HepG2 (cell line): ENCODE measurements at regions not wholly inside any gene's neighbourhood (a gene's known extent, or its start where the extent isn't known, plus 50 kb on each side); places are given as distances from the start of the nearest gene placed in this dataset.
A peak's percentile ranks its signal among the peaks of the same experiment; 100 is the strongest.

ENCODE experiments used
- HINFP ChIP-seq: sonication (generic); formaldehyde crosslinking; IDR thresholded peaks from 2 replicates; pipeline ENCODE4 v1.4.0; 2020; ENCODE audit warnings: low read depth, mild to moderate bottlenecking, missing genetic modification reagents
- HNRNPL ChIP-seq: fragments of 200-400 bp; formaldehyde crosslinking; IDR thresholded peaks from 2 replicates; pipeline ENCODE4 v1.6.1; 2017; ENCODE audit warnings: mild to moderate bottlenecking, low read depth, low read length
- HOXA9 ChIP-seq: sonication (generic); formaldehyde crosslinking; IDR thresholded peaks from 2 replicates; pipeline ENCODE4 v1.8.1; 2022; ENCODE audit warnings: missing genetic modification reagents, mild to moderate bottlenecking, moderate library complexity, borderline replicate concordance
- KAT8 ChIP-seq: IDR thresholded peaks from 2 replicates; pipeline ENCODE4 v1.6.1; 2016; ENCODE audit warnings: missing genetic modification reagents, missing compliant biosample characterization
- MAFK ChIP-seq, 2 experiments: IDR thresholded peaks in 1 of 2; conservative IDR thresholded peaks in 1 of 2; 2 replicates each; pipeline ENCODE4 v1.6.1; 2011; ENCODE audit warnings: improper control_type of control experiment in 2 of 2, low read length in 2 of 2
- MYC ChIP-seq: sonication (generic); formaldehyde crosslinking; IDR thresholded peaks from 2 replicates; pipeline ENCODE4 v1.9.0; 2021; ENCODE audit warnings: missing genetic modification reagents, borderline replicate concordance
- PHF5A ChIP-seq: IDR thresholded peaks from one replicate; pipeline ENCODE4 v1.6.1; 2018; ENCODE audit warnings: low read depth, missing genetic modification reagents; ENCODE audit not compliant: unreplicated experiment
- SALL2 ChIP-seq: sonication (generic); formaldehyde crosslinking; IDR thresholded peaks from 2 replicates; pipeline ENCODE4 v1.8.1; 2023; ENCODE audit warnings: mild to moderate bottlenecking, missing genetic modification reagents, inconsistent platforms
- TBX3 ChIP-seq: fragments of 450-650 bp; IDR thresholded peaks from 2 replicates; pipeline ENCODE4 v1.6.1; 2017; ENCODE audit warnings: antibody characterized with exemption, mild to moderate bottlenecking, inconsistent platforms, borderline replicate concordance
- YEATS2 ChIP-seq: sonication (generic); formaldehyde crosslinking; IDR thresholded peaks from 2 replicates; pipeline ENCODE4 v1.4.0; 2020; ENCODE audit warnings: missing genetic modification reagents, borderline replicate concordance
- ZNF138 ChIP-seq: sonication (generic); formaldehyde crosslinking; IDR thresholded peaks from 2 replicates; pipeline ENCODE4 v1.5.0; 2020; ENCODE audit warnings: mild to moderate bottlenecking, low read depth, missing genetic modification reagents
- ZNF256 ChIP-seq: sonication (generic); formaldehyde crosslinking; conservative IDR thresholded peaks from 2 replicates; pipeline ENCODE4 v1.4.0; 2020; ENCODE audit warnings: missing genetic modification reagents
- ZNF530 ChIP-seq: sonication (generic); formaldehyde crosslinking; IDR thresholded peaks from 2 replicates; pipeline ENCODE4 v1.5.0; 2020; ENCODE audit warnings: low read depth, mild to moderate bottlenecking, missing genetic modification reagents
- ZNF546 ChIP-seq: sonication (generic); formaldehyde crosslinking; conservative IDR thresholded peaks from 2 replicates; pipeline ENCODE4 v1.8.1; 2023; ENCODE audit warnings: mild to moderate bottlenecking, missing genetic modification reagents
- ZNF572 ChIP-seq: sonication (generic); formaldehyde crosslinking; IDR thresholded peaks from 2 replicates; pipeline ENCODE4 v1.5.1; 2020; ENCODE audit warnings: mild to moderate bottlenecking, missing genetic modification reagents
- ZNF770 ChIP-seq: sonication (generic); formaldehyde crosslinking; IDR thresholded peaks from 2 replicates; pipeline ENCODE4 v1.5.0; 2020; ENCODE audit warnings: mild to moderate bottlenecking, missing genetic modification reagents
- TF ChIP-seq, protein P1 (sequence below): IDR thresholded peaks from 2 replicates; pipeline ENCODE4 v1.6.1; 2016; ENCODE audit warnings: low read depth
- TF ChIP-seq, protein P2 (sequence below): sonication (generic); formaldehyde crosslinking; IDR thresholded peaks from 2 replicates; pipeline ENCODE4 v1.4.0; 2020; ENCODE audit warnings: mild to moderate bottlenecking, missing genetic modification reagents
- TF ChIP-seq, protein P3 (sequence below): sonication (generic); formaldehyde crosslinking; IDR thresholded peaks from 2 replicates; pipeline ENCODE4 v1.4.0; 2020; ENCODE audit warnings: missing genetic modification reagents, borderline replicate concordance
- TF ChIP-seq, protein P4 (sequence below): sonication (generic); formaldehyde crosslinking; IDR thresholded peaks from 2 replicates; pipeline ENCODE4 v1.5.0; 2020; ENCODE audit warnings: missing genetic modification reagents

- TF ChIP-seq, protein P1, sequence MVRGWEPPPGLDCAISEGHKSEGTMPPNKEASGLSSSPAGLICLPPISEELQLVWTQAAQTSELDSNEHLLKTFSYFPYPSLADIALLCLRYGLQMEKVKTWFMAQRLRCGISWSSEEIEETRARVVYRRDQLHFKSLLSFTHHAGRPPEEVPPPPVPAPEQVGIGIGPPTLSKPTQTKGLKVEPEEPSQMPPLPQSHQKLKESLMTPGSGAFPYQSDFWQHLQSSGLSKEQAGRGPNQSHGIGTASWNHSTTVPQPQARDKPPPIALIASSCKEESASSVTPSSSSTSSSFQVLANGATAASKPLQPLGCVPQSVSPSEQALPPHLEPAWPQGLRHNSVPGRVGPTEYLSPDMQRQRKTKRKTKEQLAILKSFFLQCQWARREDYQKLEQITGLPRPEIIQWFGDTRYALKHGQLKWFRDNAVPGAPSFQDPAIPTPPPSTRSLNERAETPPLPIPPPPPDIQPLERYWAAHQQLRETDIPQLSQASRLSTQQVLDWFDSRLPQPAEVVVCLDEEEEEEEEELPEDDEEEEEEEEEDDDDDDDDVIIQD (CRISPR knock-in tag): peak; percentile 65; the same call in 1 of the 2 replicates
- TF ChIP-seq KAT8 (CRISPR knock-in tag): 0 out of 2 replicates have a peak, but pooled peaks have one; percentile 24
- TF ChIP-seq YEATS2 (CRISPR knock-in tag): no peak
- TF ChIP-seq MYC (CRISPR knock-in tag): peak; percentile 60; the same call in 1 of the 2 replicates
- TF ChIP-seq, protein P2, sequence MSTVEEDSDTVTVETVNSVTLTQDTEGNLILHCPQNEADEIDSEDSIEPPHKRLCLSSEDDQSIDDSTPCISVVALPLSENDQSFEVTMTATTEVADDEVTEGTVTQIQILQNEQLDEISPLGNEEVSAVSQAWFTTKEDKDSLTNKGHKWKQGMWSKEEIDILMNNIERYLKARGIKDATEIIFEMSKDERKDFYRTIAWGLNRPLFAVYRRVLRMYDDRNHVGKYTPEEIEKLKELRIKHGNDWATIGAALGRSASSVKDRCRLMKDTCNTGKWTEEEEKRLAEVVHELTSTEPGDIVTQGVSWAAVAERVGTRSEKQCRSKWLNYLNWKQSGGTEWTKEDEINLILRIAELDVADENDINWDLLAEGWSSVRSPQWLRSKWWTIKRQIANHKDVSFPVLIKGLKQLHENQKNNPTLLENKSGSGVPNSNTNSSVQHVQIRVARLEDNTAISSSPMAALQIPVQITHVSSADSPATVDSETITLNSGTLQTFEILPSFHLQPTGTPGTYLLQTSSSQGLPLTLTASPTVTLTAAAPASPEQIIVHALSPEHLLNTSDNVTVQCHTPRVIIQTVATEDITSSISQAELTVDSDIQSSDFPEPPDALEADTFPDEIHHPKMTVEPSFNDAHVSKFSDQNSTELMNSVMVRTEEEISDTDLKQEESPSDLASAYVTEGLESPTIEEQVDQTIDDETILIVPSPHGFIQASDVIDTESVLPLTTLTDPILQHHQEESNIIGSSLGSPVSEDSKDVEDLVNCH (CRISPR knock-in tag): no peak
- no peak for TF ChIP-seq PHF5A (CRISPR knock-in tag)
- no peak for TF ChIP-seq ZNF530
- no peak for TF ChIP-seq TBX3
- no peak for TF ChIP-seq MAFK (conservative IDR thresholded peaks at IDR 0.05 in 1 of 2, IDR thresholded peaks at IDR 0.05 in 1 of 2; ENCODE audit: low read length in 2 of 2)
- TF ChIP-seq ZNF256: no peak
- TF ChIP-seq ZNF770: no peak
- TF ChIP-seq HOXA9 (CRISPR knock-in tag): no peak
- TF ChIP-seq, protein P3, sequence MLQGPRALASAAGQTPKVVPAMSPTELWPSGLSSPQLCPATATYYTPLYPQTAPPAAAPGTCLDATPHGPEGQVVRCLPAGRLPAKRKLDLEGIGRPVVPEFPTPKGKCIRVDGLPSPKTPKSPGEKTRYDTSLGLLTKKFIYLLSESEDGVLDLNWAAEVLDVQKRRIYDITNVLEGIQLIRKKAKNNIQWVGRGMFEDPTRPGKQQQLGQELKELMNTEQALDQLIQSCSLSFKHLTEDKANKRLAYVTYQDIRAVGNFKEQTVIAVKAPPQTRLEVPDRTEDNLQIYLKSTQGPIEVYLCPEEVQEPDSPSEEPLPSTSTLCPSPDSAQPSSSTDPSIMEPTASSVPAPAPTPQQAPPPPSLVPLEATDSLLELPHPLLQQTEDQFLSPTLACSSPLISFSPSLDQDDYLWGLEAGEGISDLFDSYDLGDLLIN (CRISPR knock-in tag): no peak
- no peak for TF ChIP-seq ZNF572 (CRISPR knock-in tag)
- TF ChIP-seq HNRNPL: peak; percentile 77; the same call in 1 of the 2 replicates
- TF ChIP-seq, protein P4, sequence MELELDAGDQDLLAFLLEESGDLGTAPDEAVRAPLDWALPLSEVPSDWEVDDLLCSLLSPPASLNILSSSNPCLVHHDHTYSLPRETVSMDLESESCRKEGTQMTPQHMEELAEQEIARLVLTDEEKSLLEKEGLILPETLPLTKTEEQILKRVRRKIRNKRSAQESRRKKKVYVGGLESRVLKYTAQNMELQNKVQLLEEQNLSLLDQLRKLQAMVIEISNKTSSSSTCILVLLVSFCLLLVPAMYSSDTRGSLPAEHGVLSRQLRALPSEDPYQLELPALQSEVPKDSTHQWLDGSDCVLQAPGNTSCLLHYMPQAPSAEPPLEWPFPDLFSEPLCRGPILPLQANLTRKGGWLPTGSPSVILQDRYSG (CRISPR knock-in tag): no peak
- TF ChIP-seq ZNF546: no peak
- no peak for TF ChIP-seq HINFP (CRISPR knock-in tag)
- TF ChIP-seq SALL2 (CRISPR knock-in tag): no peak
- no peak for TF ChIP-seq ZNF138 (CRISPR knock-in tag)
These were observed 51.7 kb upstream of the IGFBP3 start (continued) for GRCh38 chr7:45972629-45973312.
